HG03521 (cell line): ENCODE measurements at regions not wholly inside any gene's neighbourhood (a gene's known extent, or its start where the extent isn't known, plus 50 kb on each side); places are given as distances from the start of the nearest gene placed in this dataset.

Experiments used
- ATAC-seq: cut with Tn5 transposase; IDR thresholded peaks from one replicate; pipeline ENCODE4 v1.9.1; 2021; ENCODE audit warnings: mild to moderate bottlenecking, moderate library complexity; ENCODE audit not compliant: unreplicated experiment

GRCh38 chr2:180664507-180664906 is 315.9 kb upstream of the UBE2E3 start:
- no peak for ATAC-seq

GRCh38 chr2:180662941-180663471 is 317.4 kb upstream of the UBE2E3 start:
- no peak for ATAC-seq

- no peak for ATAC-seq
These were observed 317.9 kb upstream of the UBE2E3 start for GRCh38 chr2:180662521-180662920.

- ATAC-seq, result no peak
These were observed 318.7 kb upstream of the UBE2E3 start for GRCh38 chr2:180661686-180662030.

GRCh38 chr2:180660881-180661685 is 319.3 kb upstream of the UBE2E3 start:
- ATAC-seq, result no peak

GRCh38 chr2:180660207-180660606 is 320.2 kb upstream of the UBE2E3 start:
- ATAC-seq, result no peak

GRCh38 chr2:180657054-180657453 is 323.4 kb upstream of the UBE2E3 start:
- ATAC-seq, result no peak

GRCh38 chr2:180656455-180656847 is 324.0 kb upstream of the UBE2E3 start:
- ATAC-seq, result no peak

- no peak for ATAC-seq
These were observed 324.5 kb upstream of the UBE2E3 start for GRCh38 chr2:180655842-180656454.

GRCh38 chr2:180655393-180655792 is 325.0 kb upstream of the UBE2E3 start:
- no peak for ATAC-seq

GRCh38 chr2:180653481-180653880 is 326.9 kb upstream of the UBE2E3 start:
- no peak for ATAC-seq

GRCh38 chr2:180652794-180653193 is 327.6 kb upstream of the UBE2E3 start:
- no peak for ATAC-seq

- no peak for ATAC-seq
These were observed 328.8 kb upstream of the UBE2E3 start for GRCh38 chr2:180651596-180651995.

GRCh38 chr2:180647621-180648020 is 332.8 kb upstream of the UBE2E3 start:
- ATAC-seq, result no peak

GRCh38 chr2:180647221-180647620 is 333.2 kb upstream of the UBE2E3 start:
- ATAC-seq, result no peak

GRCh38 chr2:180646756-180647155 is 333.6 kb upstream of the UBE2E3 start:
- ATAC-seq, result no peak

GRCh38 chr2:180644709-180645108 is 335.7 kb upstream of the UBE2E3 start:
- no peak for ATAC-seq

- ATAC-seq, result no peak
These were observed 349.6 kb upstream of the UBE2E3 start for GRCh38 chr2:180630756-180631155.

- ATAC-seq, result no peak
These were observed 355.2 kb upstream of the UBE2E3 start for GRCh38 chr2:180625006-180625844.

- no peak for ATAC-seq
These were observed 358.2 kb upstream of the UBE2E3 start for GRCh38 chr2:180621941-180622918.
